Activated naive CD4-positive, alpha-beta T cell (primary cell): ENCODE measurements at regions not wholly inside any gene's neighbourhood (a gene's known extent, or its start where the extent isn't known, plus 50 kb on each side); places are given as distances from the start of the nearest gene placed in this dataset.
"Not testable (repeated sequence)": the region's sequence is repeated elsewhere in the genome, so short reads cannot be mapped to it uniquely, and the experiment has no call there.

Experiments used
- DNase-seq, 4 experiments: peaks; one replicate each; lab custom pipeline; 2025; lab: John Stamatoyannopoulos, UW

DNA sequence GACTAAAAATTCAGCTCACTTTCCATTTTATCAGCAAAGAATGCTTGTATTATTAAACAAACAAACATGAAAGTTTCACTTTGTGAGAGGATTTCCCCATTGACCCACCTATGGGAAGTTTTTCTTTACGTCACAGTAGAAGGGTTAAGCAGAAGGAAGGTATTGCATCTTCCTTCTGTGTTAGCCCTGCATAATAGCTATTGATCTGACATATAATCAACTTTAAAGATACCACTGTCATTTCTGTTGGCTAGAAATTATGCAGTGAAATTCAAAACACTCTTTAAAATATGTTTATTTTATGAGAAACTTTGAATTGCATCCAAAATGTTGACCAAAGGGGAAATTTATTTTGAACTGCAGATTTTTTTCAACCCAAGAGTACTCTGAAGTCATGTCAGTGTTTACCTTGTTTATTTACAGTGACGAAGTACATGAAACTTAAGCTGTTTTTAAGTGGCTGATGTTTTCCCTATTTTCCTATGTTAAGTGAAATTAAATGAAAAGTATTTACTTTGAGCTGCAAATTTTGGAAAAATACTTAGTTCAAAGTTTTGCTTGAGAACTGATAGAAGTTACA is 566.4 kb downstream of the ZEB2 start:
- DNase-seq = no peak

DNA sequence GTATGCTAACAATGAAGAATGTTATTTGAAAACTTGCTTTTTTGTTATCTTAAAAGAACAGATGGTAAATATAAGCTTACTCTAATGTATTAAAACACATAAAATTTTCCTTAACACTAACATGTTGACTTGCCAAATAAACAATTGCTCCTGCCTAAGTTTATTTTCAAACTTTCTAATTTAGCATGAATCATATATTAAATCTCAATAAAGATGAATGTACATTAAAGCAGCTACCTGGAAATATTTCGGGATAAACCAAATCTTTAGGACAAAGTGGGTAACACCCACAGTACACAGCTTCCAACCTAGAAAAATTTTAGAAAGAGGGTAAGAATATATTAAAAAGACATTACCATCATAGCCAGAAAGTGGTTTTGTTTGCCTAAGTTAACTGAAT is 567.4 kb downstream of the ZEB2 start:
- no peak for DNase-seq

DNA sequence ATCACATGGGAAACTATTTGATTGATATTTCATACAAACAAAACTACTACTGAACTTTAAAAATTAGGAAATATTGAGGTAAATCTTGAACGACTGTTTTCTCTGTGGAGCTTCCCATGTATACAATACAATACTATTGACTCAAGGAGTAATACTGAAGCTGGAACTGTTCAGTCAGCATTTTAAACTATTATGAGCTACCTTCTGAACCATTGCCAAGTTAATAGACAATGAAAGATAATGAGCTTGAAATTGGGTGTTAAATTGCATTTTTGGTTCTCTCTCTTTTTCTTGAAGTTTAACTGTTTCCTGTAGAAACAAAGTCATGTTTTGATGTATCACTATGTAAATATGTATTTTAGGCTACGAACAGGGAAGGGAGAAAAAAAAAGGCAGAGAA is 569.2 kb downstream of the ZEB2 start:
- no peak for DNase-seq

DNA sequence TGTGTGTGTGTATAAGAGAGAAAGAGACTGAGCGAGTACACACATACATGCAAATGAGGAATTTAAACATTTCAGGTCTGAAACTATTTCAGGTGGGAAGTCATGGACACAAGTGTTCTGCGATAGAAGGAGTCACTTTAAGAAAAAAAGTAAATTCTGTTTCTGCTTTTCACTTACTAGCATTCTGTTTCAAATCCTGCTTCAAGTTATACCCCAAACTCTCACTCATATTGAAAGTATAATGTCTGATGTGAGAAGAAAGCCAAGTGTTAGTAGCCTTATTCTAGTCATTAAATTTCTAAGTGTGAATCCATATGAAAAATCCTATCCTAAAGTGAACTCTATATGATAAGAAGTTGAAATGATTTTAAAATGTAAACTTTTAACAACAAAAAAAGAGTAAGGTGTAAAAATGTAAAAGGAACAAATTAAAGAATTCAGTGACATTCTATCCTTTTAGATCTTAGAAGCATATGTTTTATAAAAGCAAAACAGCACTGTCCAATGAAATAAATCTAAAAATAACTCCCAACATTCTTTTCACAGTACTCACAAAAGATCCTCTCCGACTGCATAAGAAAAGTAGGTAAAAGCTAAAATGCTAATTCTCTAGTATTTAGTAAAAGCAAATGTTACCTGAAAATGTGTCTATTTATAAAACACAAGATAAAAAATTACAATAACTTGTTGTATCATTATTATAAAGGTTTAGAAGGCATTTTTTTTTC is 570.6 kb downstream of the ZEB2 start:
- no peak for DNase-seq

DNA sequence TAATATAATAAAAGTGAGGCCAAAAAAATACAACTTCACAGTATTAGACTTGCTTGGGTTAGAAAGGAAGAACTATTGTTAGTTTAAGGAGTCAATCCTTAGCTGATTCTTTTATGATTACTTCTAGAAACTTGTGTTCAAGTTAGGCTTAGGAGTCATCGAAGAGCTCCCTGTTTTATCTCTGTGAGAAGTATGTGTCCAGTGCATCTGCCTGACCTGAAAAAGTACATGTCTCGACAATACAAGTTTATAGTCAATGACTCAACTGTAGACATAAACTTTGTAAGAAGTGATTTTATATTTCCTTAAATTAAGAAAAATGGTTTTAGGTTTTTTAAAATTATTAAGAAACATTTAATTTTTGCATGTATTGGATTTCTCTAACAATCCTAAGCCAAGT is 571.2 kb downstream of the ZEB2 start:
- DNase-seq = no peak

DNA sequence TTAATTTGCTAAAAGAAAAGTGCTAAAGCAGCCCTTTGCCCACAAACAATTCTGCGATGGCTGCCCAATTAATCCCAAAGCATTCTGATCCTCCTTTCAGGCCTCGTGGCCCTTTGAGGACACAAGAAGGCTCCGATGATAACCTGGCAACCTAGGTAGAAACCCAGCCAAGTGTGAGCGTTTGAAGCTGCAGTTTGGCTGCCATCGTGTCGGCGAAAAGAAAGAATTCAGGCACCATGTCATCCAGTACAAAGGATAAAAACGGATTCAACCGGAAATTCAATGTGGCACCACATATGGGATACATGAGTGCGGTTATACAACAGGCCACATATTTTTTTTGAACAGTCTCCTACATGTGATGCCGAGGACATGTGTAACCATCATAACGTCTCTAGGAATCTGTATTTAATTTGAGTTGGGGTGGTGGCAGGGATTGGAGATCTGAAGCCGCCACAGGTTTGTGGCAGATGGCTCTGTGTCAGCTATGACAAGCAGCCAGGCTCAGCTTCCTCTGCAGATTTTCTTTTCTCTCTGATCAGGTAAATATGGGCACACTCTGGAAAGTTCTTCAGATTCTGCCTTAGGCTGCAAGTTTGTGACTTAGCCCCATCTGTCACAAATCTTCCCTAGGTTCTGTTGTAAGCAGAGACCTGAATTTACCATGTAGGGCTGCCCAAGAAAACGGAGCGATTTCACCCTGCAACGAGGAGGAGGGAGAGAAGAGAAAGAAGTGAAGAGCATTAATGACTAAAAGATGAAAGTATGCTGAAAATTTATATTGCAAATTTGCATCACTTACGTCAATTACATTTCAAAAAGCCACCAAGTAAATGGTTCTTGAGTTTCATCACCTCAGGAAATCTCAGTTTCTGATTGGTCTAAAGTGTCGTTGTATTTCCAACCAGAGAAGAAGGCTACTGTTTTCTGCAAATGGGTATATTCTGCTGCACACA is 573.2 kb downstream of the ZEB2 start:
- no peak for DNase-seq

DNA sequence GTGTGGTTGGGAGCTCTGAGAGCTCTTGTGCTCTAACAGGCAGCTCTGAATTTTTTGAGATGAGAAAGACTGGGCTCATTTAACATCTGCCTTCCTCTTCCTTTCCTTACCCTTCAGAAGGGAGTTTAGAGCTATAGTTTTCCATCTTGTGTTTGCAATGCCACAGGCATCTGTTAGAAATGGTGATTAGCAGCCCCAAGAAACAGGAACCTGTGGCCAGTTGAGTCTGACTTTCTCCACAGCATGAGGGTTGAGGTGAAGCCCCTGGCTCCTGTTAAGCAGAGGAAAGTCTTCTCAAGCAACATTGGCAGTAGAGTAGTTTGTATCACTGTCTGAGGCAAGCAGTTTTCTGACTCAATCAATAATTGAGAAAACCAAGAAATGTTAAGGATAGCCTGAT is 577.4 kb downstream of the ZEB2 start:
- DNase-seq = no peak

DNA sequence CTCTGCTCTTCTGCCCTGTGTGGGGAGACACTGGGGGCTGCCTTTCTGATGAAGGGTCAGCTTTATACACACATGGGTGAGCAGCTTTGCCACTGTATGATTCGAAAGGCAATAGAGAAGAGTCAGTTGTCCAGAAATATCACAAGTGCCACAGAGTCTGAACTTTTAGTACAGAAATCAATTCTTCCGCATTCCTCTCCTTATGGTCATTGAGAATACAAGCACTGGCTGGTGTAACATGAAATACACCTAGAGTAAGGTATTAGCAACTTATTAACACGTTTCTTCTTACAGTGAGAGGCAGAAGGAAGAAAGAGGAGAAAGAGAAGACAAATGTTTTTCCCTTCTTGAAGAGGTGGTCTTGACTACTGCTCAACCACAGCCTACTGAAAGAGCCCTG is 579.2 kb downstream of the ZEB2 start:
- no peak for DNase-seq

DNA sequence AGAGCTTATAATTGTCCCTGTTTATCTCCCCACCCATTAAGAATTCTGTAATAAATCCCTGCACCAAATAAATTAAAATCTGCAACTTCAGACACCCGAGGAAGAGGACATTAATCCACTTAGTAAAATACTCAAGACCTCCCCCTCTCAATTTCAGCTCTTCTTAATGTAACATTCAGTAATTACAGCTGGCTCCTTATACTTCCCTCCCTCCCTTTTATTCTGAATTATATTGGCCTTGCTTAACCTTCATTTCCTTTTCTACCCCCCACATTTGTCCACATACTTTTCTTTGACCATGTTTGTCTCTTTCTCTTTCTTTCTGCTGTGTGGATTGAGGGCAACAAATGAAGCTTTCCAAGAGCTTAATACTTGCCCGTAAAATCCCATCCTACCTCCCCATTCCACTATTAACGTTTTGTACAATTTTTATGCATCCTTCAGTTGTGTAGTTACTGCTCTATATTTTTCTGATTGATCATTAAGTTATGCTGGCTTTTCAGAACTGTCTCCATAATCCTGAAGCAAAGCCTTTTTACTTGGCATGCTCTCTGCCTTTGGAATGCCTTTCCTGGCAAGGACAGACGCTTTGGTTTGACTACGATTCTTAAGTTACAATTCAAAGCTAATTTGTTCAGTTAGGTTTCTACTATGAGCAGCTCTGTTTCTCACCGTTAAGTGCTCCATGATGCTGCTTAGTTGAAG is 580.1 kb downstream of the ZEB2 start:
- no peak for DNase-seq

DNA sequence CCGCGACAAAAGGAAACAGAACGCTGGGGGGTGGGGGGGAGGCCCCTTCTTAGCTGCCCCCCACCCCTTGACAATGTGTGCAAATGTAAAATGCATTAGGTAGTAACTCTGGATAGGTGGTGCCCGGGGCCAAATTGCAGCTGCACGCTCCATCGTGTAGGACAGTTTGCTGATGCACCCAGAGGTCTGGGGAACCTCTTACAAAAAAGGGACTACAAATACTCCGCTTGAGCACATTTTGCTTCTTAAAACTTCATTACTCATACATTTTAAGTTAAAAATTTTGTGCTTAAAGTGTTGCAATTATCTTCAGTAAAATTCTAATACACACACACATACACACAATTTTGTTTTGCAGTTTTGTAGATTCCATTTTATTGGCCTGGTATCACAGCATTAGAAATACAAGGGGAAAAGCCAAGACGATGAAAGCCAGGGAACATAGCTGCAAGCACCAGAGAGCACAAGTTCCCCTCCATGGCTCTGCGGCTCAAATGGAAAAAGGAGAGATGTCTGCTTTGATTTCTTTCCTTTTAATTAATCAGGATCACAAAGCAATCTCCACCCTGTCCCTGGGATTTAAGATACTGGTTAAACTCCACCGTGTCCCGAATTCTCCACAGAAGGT is 582.1 kb downstream of the ZEB2 start:
- no peak for DNase-seq

DNA sequence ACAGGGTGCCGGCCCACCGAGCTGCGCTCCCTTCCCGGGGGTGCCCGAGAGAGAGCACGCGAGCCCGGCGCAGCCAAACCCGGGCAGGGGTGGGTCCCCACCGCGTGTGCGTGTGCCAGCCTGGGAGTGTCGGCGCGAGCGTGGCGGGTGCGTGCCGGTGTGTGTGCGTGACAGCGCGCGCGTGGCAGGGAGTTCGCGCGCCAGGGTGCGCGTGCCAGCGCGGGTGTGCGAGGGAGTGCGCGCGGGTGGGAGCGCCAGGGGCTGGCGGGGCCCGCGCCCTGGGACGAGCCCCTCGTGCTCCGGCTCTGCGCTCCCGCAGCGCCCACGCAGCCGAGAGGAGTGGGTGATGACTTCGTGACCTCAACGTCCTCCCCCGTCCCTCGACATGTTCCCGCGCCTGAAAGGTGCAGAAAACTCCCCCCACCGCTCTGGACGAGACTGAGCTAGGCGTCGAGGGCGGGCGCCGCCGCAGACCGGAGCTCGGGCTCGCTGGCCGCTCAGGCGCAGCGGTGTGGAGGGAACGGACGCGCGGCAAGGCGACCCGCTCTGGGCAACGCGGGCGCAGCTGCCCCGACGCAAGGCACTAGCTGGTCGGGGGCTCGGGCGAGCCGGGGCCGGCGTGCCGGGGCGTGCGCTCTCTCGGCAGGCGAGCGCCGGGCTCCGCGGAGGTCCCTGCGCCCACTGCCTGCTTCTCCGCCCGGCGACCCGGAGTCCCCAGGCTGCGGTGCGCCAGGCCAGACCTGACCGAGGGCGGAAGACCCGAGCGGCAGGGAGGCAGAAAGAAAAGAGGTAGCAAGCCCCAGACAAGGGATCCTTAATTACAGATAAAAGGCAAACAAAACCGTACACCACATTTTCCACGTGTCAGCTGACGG is 582.8 kb downstream of the ZEB2 start:
- no peak for DNase-seq

DNA sequence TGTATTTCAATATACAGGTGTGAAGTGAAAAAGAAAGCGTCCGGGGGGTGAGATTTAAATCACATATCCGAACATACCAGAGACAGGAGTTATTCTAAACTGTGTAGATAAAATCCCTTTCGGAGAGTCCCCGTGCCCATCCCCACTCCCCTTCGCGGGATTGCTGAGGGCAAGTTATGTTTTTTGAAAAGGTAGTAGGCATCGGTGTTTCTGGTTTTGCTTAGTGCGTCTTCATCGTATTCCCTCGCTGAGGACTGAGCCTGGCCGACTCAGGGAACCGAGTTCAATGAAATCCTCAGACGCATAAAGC is 583.4 kb downstream of the ZEB2 start:
- DNase-seq = no peak

DNA sequence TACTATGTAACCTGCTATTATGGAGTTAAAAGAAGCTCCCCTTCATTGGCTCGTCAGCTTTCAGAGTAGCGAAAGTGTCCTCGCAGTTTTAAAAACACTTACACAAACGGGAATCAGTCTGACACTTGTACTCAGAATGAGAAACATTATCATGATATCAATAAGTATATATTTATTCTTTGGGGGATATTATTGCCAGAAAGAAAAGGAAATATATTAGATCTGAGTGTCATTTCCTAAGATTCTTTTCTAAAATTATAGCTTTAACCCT is 584.5 kb downstream of the ZEB2 start:
- DNase-seq = no peak

DNA sequence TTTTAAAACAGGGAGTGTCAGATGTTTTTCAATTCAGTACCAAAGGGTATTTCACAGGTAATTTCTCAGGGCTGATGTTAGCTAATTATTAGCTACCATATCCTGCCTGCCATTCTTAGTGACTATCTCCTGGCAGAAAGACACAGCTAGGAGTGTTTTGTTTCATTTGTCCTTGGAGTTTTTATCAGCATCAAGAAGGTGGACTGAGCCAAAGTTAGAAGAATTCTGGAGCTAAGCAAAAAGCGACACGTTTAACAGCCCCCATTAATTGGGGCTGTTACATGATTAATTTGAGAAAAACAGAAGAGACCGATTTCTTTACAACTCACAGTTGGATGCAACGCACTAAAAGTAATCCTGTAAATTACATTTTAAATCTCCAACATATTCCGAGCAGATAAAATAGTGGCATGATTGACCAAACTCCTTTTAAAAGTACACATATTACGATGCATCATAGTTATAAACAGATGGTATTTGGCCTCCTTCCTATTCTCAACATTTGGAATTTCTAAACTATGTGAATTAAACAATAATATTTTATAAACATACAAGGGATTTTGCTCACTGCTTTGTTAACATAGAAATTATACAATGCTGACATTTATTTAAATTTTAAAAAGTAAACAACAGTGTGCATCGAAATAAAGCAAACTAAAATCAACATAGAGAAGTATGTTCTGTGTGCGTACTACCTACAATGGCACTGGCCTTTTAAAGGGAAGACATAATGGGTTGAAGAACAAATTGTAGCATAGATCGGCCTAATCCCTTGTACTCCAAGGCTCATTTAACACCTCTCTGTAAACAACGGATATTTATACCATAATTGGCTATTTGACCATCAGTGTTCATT is 585.1 kb downstream of the ZEB2 start:
- DNase-seq = no peak

DNA sequence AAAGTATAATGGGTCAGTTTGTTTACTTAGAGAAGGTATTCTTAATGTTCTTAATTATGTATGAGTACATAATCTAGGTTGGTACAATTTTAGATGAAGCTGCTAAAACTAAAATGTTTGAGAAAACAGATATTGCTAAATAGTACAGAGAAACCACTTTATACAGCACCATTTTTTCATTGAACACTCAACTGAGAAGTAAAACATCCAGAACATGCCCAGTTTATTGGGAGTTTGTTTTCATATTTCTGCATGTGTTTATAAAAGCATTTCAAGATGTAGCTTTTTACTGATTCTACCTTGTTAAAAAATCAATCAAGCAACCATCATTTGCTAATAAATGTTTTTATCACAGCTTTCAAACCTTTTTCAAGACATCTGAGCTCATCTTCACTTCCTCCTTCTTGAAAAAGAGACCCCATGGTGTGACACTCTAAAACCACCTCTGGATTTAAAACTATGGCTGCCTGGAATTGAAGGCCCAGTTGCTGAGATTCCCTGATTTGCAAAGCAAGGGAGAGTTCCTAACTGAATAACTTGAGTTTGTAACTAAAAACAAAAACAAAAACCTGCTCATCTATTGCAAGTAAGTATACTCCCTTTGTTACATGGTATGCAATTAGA is 585.9 kb downstream of the ZEB2 start:
- DNase-seq = no peak

DNA sequence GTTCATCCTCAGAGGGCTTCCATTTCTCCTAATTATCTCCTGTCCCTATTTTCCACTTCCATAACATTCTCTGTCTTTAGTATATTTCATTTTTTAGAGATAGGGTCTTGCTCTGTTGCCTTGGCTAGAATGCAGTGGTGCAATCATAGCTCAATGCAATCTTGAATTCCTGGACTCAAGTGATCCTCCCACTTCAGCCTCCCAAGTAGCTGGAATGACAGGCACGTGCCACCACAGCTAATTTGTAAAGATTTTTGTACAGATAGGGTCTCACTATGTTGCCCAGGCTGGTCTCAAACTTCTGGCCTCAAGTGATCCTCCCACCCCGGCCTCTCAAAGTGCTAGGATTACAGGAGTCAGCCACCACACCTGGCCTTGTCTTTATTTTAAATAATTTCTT is 589.0 kb downstream of the ZEB2 start:
- no peak for DNase-seq

DNA sequence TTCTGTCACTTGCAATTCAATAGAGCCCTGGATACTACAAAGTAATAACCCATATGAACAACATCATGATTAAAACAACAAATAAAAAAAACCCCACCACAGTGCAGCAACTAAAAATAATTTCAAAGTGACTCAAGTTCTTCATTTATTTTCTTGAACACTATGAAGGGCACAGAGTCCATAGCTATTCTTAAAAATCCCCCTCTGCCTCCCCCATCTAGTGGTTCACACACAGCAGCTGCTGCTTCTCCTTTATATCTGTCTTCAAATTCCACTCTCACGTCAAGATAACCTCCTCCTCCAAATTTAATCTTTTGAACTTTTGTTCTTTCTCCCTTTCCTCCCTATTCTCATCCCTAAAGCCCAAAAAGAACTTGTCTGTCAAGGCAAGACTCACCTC is 591.3 kb downstream of the ZEB2 start:
- DNase-seq = no peak

DNA sequence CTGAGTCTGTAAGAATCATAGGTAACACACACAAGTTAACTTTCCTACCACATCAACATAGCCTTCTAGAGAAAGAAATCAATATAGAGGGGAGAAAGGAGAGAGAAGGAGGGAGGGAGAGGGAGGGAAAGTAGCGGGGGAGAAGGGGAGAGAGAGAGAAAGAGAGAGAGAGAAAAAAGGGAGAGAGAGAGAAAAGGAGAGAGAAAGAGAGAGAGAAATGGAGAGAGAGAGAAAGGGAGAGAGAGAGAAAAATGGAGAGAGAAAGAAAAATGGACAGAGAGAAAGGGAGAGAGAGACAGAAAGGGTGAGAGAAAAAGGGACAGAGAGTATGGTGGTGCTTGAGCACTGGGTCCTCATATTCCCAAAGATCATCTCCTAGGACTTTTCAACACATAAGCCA is 591.7 kb downstream of the ZEB2 start:
- DNase-seq = no peak

DNA sequence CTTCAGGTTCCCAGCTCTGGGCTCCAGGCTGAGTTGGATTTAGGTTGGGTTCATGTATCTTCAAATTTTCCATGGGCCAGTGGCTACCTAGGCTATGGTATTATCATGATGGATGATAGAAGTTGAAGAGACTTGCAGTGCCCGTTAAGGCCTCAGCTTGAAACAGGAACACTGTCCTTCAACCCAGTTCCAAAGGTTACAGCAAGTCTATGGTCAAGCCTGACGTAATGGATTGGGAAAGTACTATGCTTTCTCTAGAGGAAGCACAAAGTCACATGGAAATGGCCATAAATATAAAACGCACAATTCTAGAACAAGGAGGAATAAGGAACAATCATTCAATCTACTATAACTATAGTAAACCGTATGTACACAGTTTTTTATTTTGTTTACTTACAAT is 593.2 kb downstream of the ZEB2 start:
- no peak for DNase-seq

DNA sequence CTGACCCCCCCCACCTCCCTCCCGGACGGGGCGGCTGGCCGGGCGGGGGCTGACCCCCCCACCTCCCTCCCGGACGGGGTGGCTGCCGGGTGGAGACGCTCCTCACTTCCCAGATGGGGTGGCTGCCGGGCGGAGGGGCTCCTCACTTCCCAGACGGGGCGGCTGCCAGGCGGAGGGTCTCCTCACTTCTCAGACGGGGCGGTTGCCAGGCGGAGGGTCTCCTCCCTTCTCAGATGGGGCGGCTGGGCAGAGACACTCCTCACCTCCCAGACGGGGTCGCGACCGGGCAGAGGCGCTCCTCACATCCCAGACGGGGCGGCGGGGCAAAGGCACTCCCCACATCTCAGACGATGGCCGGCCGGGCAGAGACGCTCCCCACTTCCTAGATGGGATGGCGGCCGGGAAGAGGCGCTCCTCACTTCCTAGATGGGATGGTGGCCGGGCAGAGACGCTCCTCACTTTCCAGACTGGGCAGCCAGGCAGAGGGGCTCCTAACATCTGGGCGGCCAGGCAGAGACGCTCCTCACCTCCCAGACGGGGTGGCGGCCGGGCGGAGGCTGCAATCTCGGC is 597.6 kb downstream of the ZEB2 start:
- DNase-seq = not testable (repeated sequence)
